ENCODE measurements at regions not wholly inside any gene's neighbourhood (a gene's known extent, or its start where the extent isn't known, plus 50 kb on each side); places are given as distances from the start of the nearest gene placed in this dataset.

- no peak for DNase-seq (ENCODE audit: low spot score)
Observed at GRCh38 chr14:98623788-98624415, 648.1 kb downstream of the BCL11B start.

GRCh38 chr14:98633380-98633779 is 638.6 kb downstream of the BCL11B start:
- DNase-seq (ENCODE audit: low spot score): peak; percentile 93

DNA sequence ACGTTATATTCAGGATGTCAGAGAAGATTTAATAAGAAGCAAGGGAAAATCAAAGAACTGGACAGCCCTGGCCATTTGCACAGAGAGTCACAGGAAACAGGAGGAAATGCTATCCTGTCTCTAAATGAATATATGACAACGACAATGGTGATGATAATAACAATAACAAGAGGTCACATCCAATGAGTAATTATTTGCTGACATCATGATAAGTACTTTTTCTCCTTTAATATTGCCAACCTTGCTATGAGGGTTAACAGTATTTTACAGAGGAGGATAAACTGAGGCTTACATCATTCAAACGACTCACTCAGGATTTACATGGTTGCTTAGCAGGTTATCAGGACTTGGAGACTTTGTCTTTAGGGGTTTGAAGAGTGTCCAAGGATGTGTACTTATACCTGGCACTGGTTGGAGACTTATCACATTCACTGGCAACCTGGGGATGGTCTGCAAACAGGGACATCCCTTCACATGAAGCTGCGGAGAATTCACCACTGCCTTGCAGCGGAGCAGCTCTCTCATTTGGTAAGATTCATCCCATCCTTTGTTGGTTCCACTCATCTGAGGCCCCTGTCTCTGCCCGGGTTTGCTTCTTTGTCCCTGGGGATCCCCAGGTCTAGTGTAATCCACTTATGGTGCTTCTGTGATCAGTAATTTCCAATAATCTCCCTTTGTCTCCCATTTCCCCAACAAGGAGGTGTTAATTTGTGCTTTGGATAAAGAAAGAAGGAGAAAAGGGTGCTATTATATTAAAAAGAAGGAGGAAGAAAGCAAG is 637.8 kb downstream of the BCL11B start:
- no peak for DNase-seq (ENCODE audit: low spot score)

GRCh38 chr14:98638366-98638765 is 633.6 kb downstream of the BCL11B start:
- DNase-seq (ENCODE audit: low spot score): no peak

- no peak for DNase-seq (ENCODE audit: low spot score)
Observed at GRCh38 chr14:98647754-98648153, 624.2 kb downstream of the BCL11B start.

GRCh38 chr14:98651037-98651436 is 621.0 kb downstream of the BCL11B start:
- no peak for DNase-seq (ENCODE audit: low spot score)

GRCh38 chr14:98665007-98665406 is 607.0 kb downstream of the BCL11B start:
- no peak for DNase-seq (ENCODE audit: low spot score)

DNA sequence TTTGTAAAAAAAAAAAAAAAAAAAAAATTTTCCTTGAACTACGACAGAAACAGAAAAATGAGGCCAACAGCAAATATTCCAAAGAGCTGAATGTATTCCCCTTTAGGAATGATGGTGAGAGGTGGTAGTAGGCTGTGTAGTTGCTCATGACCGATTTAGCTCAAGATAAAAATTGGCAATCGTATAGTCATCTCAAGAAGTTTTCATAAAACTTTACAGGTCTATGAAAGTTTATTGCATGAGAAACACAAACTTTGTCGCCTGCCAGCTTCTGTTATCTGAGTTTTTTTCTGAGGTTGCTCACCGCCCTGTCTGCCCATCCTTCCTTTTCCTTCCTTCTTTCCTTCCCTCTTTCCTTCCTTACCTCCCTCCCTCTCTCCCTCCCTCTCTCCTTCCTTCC is 605.5 kb downstream of the BCL11B start:
- no peak for DNase-seq (ENCODE audit: low spot score)

DNA sequence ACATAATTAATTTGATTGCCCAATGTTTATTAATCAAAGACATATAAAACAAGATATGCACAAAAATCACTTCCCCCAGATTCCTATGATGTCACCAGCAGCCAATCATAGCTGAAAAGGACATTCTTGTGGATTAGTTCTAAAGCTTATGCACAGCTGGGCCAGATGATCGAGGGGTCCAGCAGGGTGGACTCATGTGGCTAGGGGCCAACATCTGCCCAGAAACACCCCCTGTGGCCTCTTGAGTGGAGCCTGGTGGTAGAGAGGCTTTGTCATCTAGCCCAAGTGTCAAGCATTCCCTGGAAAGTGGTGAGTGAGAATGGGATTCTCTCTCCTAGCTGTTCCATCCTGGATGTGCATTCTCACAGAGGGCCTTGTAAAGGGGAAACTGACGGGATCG is 590.0 kb downstream of the BCL11B start:
- DNase-seq (ENCODE audit: low spot score): no peak

DNA sequence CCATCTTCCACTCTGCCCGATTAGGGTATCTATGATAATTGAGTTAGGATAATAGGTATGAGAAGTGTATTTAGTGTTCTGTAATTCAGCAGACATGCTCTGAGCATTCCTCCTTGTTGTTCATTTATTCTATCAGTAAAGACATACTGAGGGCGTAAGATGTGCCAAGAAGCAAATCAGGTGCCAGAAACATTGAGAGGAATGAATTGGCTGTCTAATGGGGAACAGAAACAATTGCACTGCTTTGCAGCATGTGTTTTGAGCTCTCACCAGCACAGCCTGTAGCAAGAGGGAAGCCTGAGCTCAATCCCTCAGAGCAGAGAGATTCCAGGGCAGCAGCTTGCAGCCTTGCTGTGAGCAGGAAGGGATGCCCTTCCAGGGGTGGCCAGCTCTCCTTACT is 589.3 kb downstream of the BCL11B start:
- peak; percentile 6 for DNase-seq (ENCODE audit: low spot score)

DNA sequence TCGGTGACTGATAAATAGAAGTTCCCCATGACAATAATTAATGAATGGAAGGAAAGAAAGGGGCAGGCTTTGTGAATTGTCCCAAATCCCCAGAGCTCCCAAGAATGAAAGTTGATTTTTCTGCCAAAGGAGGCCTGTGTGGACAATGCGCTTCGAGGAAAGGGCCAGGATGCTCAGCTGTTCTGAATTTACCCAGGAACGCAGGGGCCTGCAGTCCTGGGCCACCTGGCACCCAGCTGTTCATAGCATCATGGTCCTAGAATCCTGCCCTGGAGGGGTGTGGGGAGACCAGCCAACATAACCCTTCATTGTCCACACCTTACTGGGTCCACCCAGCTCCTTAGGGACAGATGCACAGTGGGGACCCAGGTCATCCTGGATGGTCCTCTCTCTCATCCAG is 587.5 kb downstream of the BCL11B start:
- no peak for DNase-seq (ENCODE audit: low spot score)

GRCh38 chr14:98685725-98686124 is 586.3 kb downstream of the BCL11B start:
- peak; percentile 36 for DNase-seq (ENCODE audit: low spot score)

- no peak for DNase-seq (ENCODE audit: low spot score)
Observed at GRCh38 chr14:98688446-98688845, 583.6 kb downstream of the BCL11B start.

- no peak for DNase-seq (ENCODE audit: low spot score)
Observed at GRCh38 chr14:98689951-98690350, 582.0 kb downstream of the BCL11B start.

DNA sequence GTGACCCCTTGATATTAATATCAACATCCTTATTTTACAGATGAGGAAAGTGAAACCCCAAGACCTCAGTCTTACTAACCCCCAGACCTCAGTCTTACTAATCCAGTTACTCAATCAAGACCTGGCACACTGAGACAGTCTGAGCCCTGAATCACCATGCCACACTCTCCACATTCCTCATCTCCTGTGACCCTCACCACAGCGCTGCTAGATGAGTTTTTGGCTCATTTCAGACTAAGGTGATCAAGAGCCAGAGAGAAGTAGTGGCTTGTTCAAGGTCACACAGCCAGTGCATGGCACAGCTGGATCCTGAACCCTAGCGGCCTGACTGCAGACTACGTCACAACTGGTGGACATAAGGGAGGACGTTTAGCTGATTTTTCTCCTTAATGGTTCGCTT is 579.2 kb downstream of the BCL11B start:
- no peak for DNase-seq (ENCODE audit: low spot score)

DNA sequence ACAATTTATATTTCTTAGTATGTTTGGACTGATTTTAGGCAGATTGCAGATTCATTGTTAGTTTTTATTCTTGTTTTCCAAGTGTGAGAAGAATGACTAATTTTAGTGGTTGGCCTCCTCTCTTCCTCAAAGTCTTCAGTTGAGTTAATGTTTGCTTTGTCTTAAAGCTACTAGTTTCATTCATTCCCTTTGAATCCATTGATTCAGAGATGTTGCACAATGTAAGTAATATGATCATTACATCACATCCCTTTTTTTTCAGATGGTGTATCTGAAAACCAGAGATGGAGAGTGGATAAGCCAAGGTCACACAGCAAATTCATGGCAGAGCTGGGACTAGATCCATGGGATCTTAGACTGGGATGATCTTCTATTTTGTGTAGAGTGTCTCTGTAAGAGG is 577.5 kb downstream of the BCL11B start:
- DNase-seq (ENCODE audit: low spot score): no peak

DNA sequence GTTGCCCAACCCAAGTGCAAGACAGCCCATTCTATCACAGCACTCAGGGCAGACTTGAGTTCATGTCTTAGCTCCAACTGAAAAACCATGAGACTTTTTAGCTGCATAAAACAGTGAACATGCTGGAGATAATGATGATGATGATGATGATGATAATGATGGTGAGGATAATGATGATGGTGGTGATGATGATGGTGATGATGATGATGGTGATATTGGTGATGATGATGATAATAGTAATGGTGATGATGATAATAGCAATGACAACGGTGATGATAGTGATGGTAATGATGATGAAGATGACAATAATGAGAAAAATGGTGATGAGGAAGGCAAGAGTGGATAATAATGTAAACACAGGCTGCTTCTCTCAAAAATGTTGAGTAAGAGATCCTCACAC is 576.2 kb downstream of the BCL11B start:
- DNase-seq (ENCODE audit: low spot score): no peak

DNA sequence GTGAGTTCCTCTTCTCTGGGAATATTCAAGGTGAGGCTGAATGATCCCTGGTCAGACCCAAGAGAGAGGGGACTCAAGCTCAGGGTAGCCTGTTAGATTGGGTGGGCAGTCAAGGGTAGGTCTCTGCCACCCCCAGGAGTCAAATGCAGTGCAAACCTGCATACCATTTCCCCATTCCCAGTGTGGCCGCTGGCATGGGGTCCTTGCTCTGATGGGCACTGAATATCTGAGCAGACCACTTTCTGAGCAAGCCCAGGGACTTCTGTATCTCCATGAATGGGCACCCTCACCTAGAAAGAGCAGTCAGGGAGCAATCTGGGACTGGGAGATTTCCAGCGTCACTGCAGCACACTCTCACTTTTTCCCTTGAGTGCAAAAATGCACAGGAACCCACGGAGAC is 573.7 kb downstream of the BCL11B start:
- DNase-seq (ENCODE audit: low spot score): no peak

DNA sequence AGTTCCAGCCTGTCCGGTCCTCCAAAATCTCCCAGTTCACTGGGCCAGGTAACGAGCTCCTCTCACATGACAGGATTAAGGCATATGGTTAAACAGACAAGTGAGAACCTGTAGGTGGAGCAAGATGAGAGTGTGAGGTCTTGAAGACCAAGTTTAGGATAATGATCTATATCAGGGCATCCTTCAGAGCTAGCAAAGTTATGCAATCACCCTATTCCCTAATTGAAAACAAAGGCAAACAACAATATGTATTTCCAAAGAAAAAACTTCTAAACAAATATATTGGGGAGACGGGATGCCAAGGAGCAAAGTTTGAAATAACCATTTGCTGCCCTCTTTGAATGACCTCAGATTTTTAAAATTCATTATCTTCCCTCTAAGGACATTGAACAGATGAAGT is 571.2 kb downstream of the BCL11B start:
- no peak for DNase-seq (ENCODE audit: low spot score)

GRCh38 chr14:98701377-98701776 is 570.6 kb downstream of the BCL11B start:
- DNase-seq (ENCODE audit: low spot score): no peak

GRCh38 chr14:98704441-98704840 is 567.6 kb downstream of the BCL11B start:
- no peak for DNase-seq (ENCODE audit: low spot score)

GRCh38 chr14:98705871-98706300 is 566.1 kb downstream of the BCL11B start:
- no peak for DNase-seq (ENCODE audit: low spot score)

GRCh38 chr14:98707522-98707921 is 564.5 kb downstream of the BCL11B start:
- no peak for DNase-seq (ENCODE audit: low spot score)

GRCh38 chr14:98708555-98708954 is 563.4 kb downstream of the BCL11B start:
- DNase-seq (ENCODE audit: low spot score): no peak
